DOHH2 (cell line): ENCODE measurements at regions not wholly inside any gene's neighbourhood (a gene's known extent, or its start where the extent isn't known, plus 50 kb on each side); places are given as distances from the start of the nearest gene placed in this dataset.

Experiments
- H3F3A ChIP-seq: fragments of 200-600 bp; sonication (generic), shearing (Covaris generic); 2 replicates; pipeline ENCODE4 v1.6.0; 2016; ENCODE audit warnings: antibody characterized with exemption, mild to moderate bottlenecking; ENCODE audit not compliant: control insufficient read depth, insufficient read depth
- H3K27ac ChIP-seq: fragments of 200-600 bp; sonication (generic); 2 replicates; pipeline ENCODE4 v1.5.1; 2014; ENCODE audit warnings: low read depth, mild to moderate bottlenecking, low read length, moderate library complexity
- H3K27me3 ChIP-seq: fragments of 200-600 bp; sonication (generic); 2 replicates; pipeline ENCODE4 v1.6.1; 2014; ENCODE audit warnings: mild to moderate bottlenecking, low read length, mixed read lengths; ENCODE audit not compliant: control insufficient read depth
- H3K36me3 ChIP-seq: fragments of 200-600 bp; sonication (generic); 2 replicates; pipeline ENCODE4 v1.6.1; 2014; ENCODE audit warnings: mild to moderate bottlenecking, low read length, moderate library complexity, mixed read lengths; ENCODE audit not compliant: control insufficient read depth
- H3K4me1 ChIP-seq: fragments of 200-600 bp; sonication (generic); 2 replicates; pipeline ENCODE4 v1.6.1; 2014; ENCODE audit warnings: mild to moderate bottlenecking, low read length, mixed read lengths; ENCODE audit not compliant: control insufficient read depth
- H3K4me2 ChIP-seq: fragments of 200-600 bp; sonication (generic); 2 replicates; pipeline ENCODE4 v1.6.0; 2014; ENCODE audit warnings: mild to moderate bottlenecking, low read length, moderate library complexity
- H3K4me3 ChIP-seq: fragments of 200-600 bp; sonication (generic); 2 replicates; pipeline ENCODE4 v1.5.1; 2014; ENCODE audit warnings: mild to moderate bottlenecking, low read length, mixed read lengths
- H3K79me2 ChIP-seq: fragments of 200-600 bp; sonication (generic); 2 replicates; pipeline ENCODE4 v1.6.1; 2014; ENCODE audit warnings: mild to moderate bottlenecking, low read length, mixed read lengths; ENCODE audit not compliant: control insufficient read depth
- H3K9me2 ChIP-seq: fragments of 200-600 bp; sonication (generic); replicated peaks from 2 replicates; pipeline ENCODE4 v1.6.1; 2014; ENCODE audit warnings: mild to moderate bottlenecking, low read length, mixed read lengths; ENCODE audit not compliant: control insufficient read depth
- H3K9me3 ChIP-seq: fragments of 200-600 bp; sonication (generic); 2 replicates; pipeline ENCODE4 v1.6.1; 2014; ENCODE audit warnings: antibody characterized with exemption, low read length, mixed read lengths; ENCODE audit not compliant: control insufficient read depth, insufficient read depth
- H4K20me1 ChIP-seq: fragments of 200-600 bp; sonication (generic); 2 replicates; pipeline ENCODE4 v1.6.0; 2014; ENCODE audit warnings: low read depth, mild to moderate bottlenecking, antibody characterized with exemption, low read length, moderate library complexity; ENCODE audit not compliant: control insufficient read depth, insufficient read depth
- CTCF ChIP-seq: fragments of 200-600 bp; sonication (generic); IDR thresholded peaks from one replicate; pipeline ENCODE4 v1.5.1; 2014; ENCODE audit warnings: antibody characterized with exemption, mild to moderate bottlenecking, low read depth, low read length; ENCODE audit not compliant: poor library complexity, severe bottlenecking
- EZH2phosphoT487 ChIP-seq: fragments of 200-600 bp; sonication (generic); IDR thresholded peaks from 2 replicates; pipeline ENCODE4 v1.6.1; 2017; ENCODE audit warnings: borderline replicate concordance, mild to moderate bottlenecking, antibody characterized with exemption, low read length, moderate library complexity, mixed read lengths

GRCh38 chr14:61106271-61106958 is 125.4 kb downstream of the SLC38A6 start:
- no peaks in the 10 kb centered on the region for H3K9me2 ChIP-seq
- no peak overlapping the region for H3K4me2 ChIP-seq
- no peaks in the 10 kb centered on the region for H3K79me2 ChIP-seq
- no peaks in the 10 kb centered on the region for H3K9me3 ChIP-seq
- no peaks in the 10 kb centered on the region for H3K36me3 ChIP-seq
- H3K27me3 ChIP-seq: no peaks in the 10 kb centered on the region
- H4K20me1 ChIP-seq: no peaks in the 10 kb centered on the region
- no peak overlapping the region for H3K27ac ChIP-seq
- TF ChIP-seq CTCF (no peak), EZH2phosphoT487 (no peak)
- no peak overlapping the region for H3K4me3 ChIP-seq
- H3F3A ChIP-seq: no peaks in the 10 kb centered on the region
- peaks cover 15% of the 10 kb centered on the region for H3K4me1 ChIP-seq

- Histone ChIP-seq H3K36me3 (no peaks in the 10 kb centered on the region), H4K20me1 (no peaks in the 10 kb centered on the region), H3F3A (no peaks in the 10 kb centered on the region), H3K4me3 (no peak overlapping the region), H3K4me2 (no peak overlapping the region), H3K9me2 (no peaks in the 10 kb centered on the region), H3K79me2 (no peaks in the 10 kb centered on the region), H3K27ac (no peak overlapping the region), H3K9me3 (no peaks in the 10 kb centered on the region), H3K4me1 (peaks cover 24% of the 10 kb centered on the region), H3K27me3 (no peaks in the 10 kb centered on the region)
- no peak for TF ChIP-seq CTCF
Observed at GRCh38 chr14:61104358-61104757, 123.3 kb downstream of the SLC38A6 start.

GRCh38 chr14:61103541-61104339 is 122.7 kb downstream of the SLC38A6 start:
- Histone ChIP-seq H3K27me3 (no peaks in the 10 kb centered on the region), H3K9me2 (no peaks in the 10 kb centered on the region), H3K36me3 (no peaks in the 10 kb centered on the region), H3F3A (no peaks in the 10 kb centered on the region), H3K4me2 (no peak overlapping the region), H4K20me1 (no peaks in the 10 kb centered on the region), H3K9me3 (no peaks in the 10 kb centered on the region), H3K4me3 (no peak overlapping the region), H3K27ac (no peak overlapping the region), H3K79me2 (no peaks in the 10 kb centered on the region), H3K4me1 (peaks cover 24% of the 10 kb centered on the region)
- TF ChIP-seq CTCF (no peak), EZH2phosphoT487 (no peak)
